Liver (tissue), 8 donors: ENCODE measurements at regions not wholly inside any gene's neighbourhood (a gene's known extent, or its start where the extent isn't known, plus 50 kb on each side); places are given as distances from the start of the nearest gene placed in this dataset.

ENCODE experiments used
- DNase-seq: peaks from one replicate; pipeline ENCODE4 v3.0.0-alpha.2; 2017; ENCODE audit warnings: low spot score
- H3K27ac ChIP-seq, 2 donors: one replicate each; pipeline ENCODE4 v1.7.0; 2013; ENCODE audit warnings: inconsistent platforms in 2 of 2, low read length in 2 of 2, control low read depth in 1 of 2, low read depth in 1 of 2, mild to moderate bottlenecking in 1 of 2
- H3K27me3 ChIP-seq, 4 donors: one replicate each; pipeline versions ENCODE4 v1.6.1 to v1.7.0; 2013; ENCODE audit warnings: low read length in 3 of 4, inconsistent platforms in 1 of 4, mild to moderate bottlenecking in 1 of 4, moderate library complexity in 1 of 4; ENCODE audit not compliant: control insufficient read depth in 4 of 4, insufficient read depth in 4 of 4
- H3K36me3 ChIP-seq, 4 donors: one replicate each; pipeline versions ENCODE4 v1.6.1 to v1.7.0; 2013; ENCODE audit warnings: low read length in 3 of 4, mild to moderate bottlenecking in 3 of 4, low read depth in 1 of 4, moderate library complexity in 1 of 4; ENCODE audit not compliant: control insufficient read depth in 4 of 4, insufficient read depth in 3 of 4
- H3K4me1 ChIP-seq, 4 donors: one replicate each; pipeline versions ENCODE4 v1.6.1 to v1.7.0; 2013; ENCODE audit warnings: low read length in 3 of 4, mild to moderate bottlenecking in 3 of 4, moderate library complexity in 1 of 4; ENCODE audit not compliant: control insufficient read depth in 4 of 4, insufficient read depth in 4 of 4
- H3K4me3 ChIP-seq, 3 donors: one replicate each; pipeline versions ENCODE4 v1.6.1 to v1.7.0; 2013; ENCODE audit warnings: low read length in 3 of 3, control low read depth in 1 of 3, low read depth in 1 of 3, mild to moderate bottlenecking in 1 of 3
- H3K9ac ChIP-seq, 2 donors: one replicate each; pipeline ENCODE4 v1.7.0; 2013; ENCODE audit warnings: low read length in 2 of 2, mild to moderate bottlenecking in 2 of 2, moderate library complexity in 2 of 2, control low read depth in 1 of 2, low read depth in 1 of 2
- H3K9me3 ChIP-seq, 4 donors: one replicate each; pipeline versions ENCODE4 v1.6.1 to v1.7.0; 2013; ENCODE audit warnings: low read length in 3 of 4; ENCODE audit not compliant: control insufficient read depth in 4 of 4
- EGR1 ChIP-seq, 2 donors: IDR thresholded peaks; 2 replicates each; pipeline ENCODE4 v1.6.1; 2016 to 2018; ENCODE audit warnings: antibody characterized with exemption in 2 of 2, low read depth in 2 of 2
- FOXA1 ChIP-seq: IDR thresholded peaks from 2 replicates; pipeline ENCODE4 v1.6.1; 2016; ENCODE audit warnings: antibody characterized with exemption
- FOXA2 ChIP-seq: IDR thresholded peaks from 2 replicates; pipeline ENCODE4 v1.6.1; 2016; ENCODE audit warnings: antibody characterized with exemption
- GABPA ChIP-seq, 2 donors: IDR thresholded peaks in 1 of 2; conservative IDR thresholded peaks in 1 of 2; 2 replicates each; pipeline ENCODE4 v1.6.1; 2016; ENCODE audit warnings: antibody characterized with exemption in 2 of 2, mild to moderate bottlenecking in 1 of 2, moderate library complexity in 1 of 2
- HNF4A ChIP-seq, 2 donors: conservative IDR thresholded peaks; 2 replicates each; pipeline ENCODE4 v1.6.1; 2016; ENCODE audit warnings: antibody characterized with exemption in 2 of 2, mild to moderate bottlenecking in 2 of 2
- HNF4G ChIP-seq: IDR thresholded peaks from 2 replicates; pipeline ENCODE4 v1.6.1; 2016; ENCODE audit warnings: antibody characterized with exemption
- JUND ChIP-seq, 2 donors: IDR thresholded peaks; 2 replicates each; pipeline ENCODE4 v1.6.1; 2016; ENCODE audit warnings: antibody characterized with exemption in 2 of 2
- NR2F2 ChIP-seq: IDR thresholded peaks from 2 replicates; pipeline ENCODE4 v1.6.1; 2016; ENCODE audit warnings: antibody characterized with exemption
- RAD21 ChIP-seq, 2 donors: IDR thresholded peaks; 2 replicates each; pipeline ENCODE4 v1.6.1; 2016; ENCODE audit warnings: antibody characterized with exemption in 2 of 2, mild to moderate bottlenecking in 2 of 2
- RXRA ChIP-seq, 2 donors: IDR thresholded peaks; 2 replicates each; pipeline ENCODE4 v1.6.1; 2017 to 2018; ENCODE audit warnings: antibody characterized with exemption in 2 of 2, mild to moderate bottlenecking in 1 of 2
- SP1 ChIP-seq: IDR thresholded peaks from 2 replicates; pipeline ENCODE4 v1.6.1; 2018; ENCODE audit warnings: antibody characterized with exemption, mild to moderate bottlenecking
- TAF1 ChIP-seq: conservative IDR thresholded peaks from 2 replicates; pipeline ENCODE4 v1.6.1; 2016; ENCODE audit warnings: antibody characterized with exemption, mild to moderate bottlenecking
- YY1 ChIP-seq: IDR thresholded peaks from 2 replicates; pipeline ENCODE4 v1.6.1; 2016; ENCODE audit warnings: antibody characterized with exemption, mild to moderate bottlenecking
- WGBS: extraction: QIAGEN DNeasy Blood & Tissue Kit; methylation state at CpG from one replicate; pipeline ENCODE4 v1.1.7; 2013; 5-methylcytosine and 5-hydroxymethylcytosine counted together
- TF ChIP-seq, protein P1 (sequence below): IDR thresholded peaks from 2 replicates; pipeline ENCODE4 v1.6.1; 2016; ENCODE audit warnings: antibody characterized with exemption
- TF ChIP-seq, protein P2 (sequence below): fragments of 150-350 bp; IDR thresholded peaks from 2 replicates; pipeline ENCODE4 v1.5.1; 2017; ENCODE audit warnings: improper control_type of control experiment, low read depth, low read length; ENCODE audit not compliant: missing input control
- TF ChIP-seq, protein P3 (sequence below): IDR thresholded peaks from 2 replicates; pipeline ENCODE4 v1.6.1; 2016; ENCODE audit warnings: antibody characterized with exemption
- TF ChIP-seq, protein P4 (sequence below): IDR thresholded peaks from 2 replicates; pipeline ENCODE4 v1.6.1; 2016; ENCODE audit warnings: antibody characterized with exemption, mild to moderate bottlenecking
- TF ChIP-seq, protein P5 (sequence below): IDR thresholded peaks from 2 replicates; pipeline ENCODE4 v1.6.1; 2016; ENCODE audit warnings: antibody characterized with exemption
- donor health status: healthy.
- donor health status: healthy.
- donor health status: healthy.
- donor health status: healthy.
- donor health status: healthy.

DNA sequence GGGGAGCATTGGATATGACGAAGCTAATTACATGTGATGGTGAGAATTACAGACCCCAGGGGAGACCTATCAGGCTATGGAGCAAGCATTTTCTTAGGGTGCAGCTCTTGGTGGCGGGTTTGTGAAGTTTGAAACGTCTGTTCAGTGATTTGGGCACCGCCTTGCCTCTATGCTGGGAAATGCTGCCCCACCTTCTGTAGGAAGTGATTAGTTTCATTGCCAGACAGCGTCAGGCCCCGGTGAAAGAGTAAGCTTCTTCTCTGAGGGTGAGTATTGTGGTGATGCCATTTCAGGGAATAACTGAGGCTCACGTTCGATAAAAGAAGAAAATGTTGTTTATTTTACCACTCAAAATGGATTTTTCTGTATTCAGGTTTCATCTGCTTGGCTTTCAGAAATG is 186.2 kb upstream of the CDH2 start:
- Histone ChIP-seq H3K27ac (no peak overlapping the region), H3K36me3 (no peaks in the 10 kb centered on the region), H3K4me1 (no peaks in the 10 kb centered on the region), H3K9ac (no peak overlapping the region), H3K9me3 (no peaks in the 10 kb centered on the region), H3K27me3 (no peaks in the 10 kb centered on the region), H3K4me3 (no peak overlapping the region)
- TF ChIP-seq HNF4A (conservative IDR thresholded peaks at IDR 0.05) (no peak), NR2F2 (no peak), FOXA2 (no peak), YY1 (no peak), HNF4G (no peak), FOXA1 (no peak), GABPA (IDR thresholded peaks at IDR 0.05 in 1 of 2, conservative IDR thresholded peaks at IDR 0.05 in 1 of 2) (no peak), RAD21 (IDR thresholded peaks at IDR 0.05) (no peak), EGR1 (IDR thresholded peaks at IDR 0.05; ENCODE audit: low read depth in 2 of 2) (no peak), TAF1 (no peak), SP1 (no peak), JUND (IDR thresholded peaks at IDR 0.05) (no peak), RXRA (IDR thresholded peaks at IDR 0.05) (no peak)
- TF ChIP-seq, protein P1, sequence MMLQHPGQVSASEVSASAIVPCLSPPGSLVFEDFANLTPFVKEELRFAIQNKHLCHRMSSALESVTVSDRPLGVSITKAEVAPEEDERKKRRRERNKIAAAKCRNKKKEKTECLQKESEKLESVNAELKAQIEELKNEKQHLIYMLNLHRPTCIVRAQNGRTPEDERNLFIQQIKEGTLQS: no peak
- TF ChIP-seq, protein P2, sequence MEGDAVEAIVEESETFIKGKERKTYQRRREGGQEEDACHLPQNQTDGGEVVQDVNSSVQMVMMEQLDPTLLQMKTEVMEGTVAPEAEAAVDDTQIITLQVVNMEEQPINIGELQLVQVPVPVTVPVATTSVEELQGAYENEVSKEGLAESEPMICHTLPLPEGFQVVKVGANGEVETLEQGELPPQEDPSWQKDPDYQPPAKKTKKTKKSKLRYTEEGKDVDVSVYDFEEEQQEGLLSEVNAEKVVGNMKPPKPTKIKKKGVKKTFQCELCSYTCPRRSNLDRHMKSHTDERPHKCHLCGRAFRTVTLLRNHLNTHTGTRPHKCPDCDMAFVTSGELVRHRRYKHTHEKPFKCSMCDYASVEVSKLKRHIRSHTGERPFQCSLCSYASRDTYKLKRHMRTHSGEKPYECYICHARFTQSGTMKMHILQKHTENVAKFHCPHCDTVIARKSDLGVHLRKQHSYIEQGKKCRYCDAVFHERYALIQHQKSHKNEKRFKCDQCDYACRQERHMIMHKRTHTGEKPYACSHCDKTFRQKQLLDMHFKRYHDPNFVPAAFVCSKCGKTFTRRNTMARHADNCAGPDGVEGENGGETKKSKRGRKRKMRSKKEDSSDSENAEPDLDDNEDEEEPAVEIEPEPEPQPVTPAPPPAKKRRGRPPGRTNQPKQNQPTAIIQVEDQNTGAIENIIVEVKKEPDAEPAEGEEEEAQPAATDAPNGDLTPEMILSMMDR: no peak
- TF ChIP-seq, protein P3, sequence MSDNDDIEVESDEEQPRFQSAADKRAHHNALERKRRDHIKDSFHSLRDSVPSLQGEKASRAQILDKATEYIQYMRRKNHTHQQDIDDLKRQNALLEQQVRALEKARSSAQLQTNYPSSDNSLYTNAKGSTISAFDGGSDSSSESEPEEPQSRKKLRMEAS: no peak
- TF ChIP-seq, protein P4, sequence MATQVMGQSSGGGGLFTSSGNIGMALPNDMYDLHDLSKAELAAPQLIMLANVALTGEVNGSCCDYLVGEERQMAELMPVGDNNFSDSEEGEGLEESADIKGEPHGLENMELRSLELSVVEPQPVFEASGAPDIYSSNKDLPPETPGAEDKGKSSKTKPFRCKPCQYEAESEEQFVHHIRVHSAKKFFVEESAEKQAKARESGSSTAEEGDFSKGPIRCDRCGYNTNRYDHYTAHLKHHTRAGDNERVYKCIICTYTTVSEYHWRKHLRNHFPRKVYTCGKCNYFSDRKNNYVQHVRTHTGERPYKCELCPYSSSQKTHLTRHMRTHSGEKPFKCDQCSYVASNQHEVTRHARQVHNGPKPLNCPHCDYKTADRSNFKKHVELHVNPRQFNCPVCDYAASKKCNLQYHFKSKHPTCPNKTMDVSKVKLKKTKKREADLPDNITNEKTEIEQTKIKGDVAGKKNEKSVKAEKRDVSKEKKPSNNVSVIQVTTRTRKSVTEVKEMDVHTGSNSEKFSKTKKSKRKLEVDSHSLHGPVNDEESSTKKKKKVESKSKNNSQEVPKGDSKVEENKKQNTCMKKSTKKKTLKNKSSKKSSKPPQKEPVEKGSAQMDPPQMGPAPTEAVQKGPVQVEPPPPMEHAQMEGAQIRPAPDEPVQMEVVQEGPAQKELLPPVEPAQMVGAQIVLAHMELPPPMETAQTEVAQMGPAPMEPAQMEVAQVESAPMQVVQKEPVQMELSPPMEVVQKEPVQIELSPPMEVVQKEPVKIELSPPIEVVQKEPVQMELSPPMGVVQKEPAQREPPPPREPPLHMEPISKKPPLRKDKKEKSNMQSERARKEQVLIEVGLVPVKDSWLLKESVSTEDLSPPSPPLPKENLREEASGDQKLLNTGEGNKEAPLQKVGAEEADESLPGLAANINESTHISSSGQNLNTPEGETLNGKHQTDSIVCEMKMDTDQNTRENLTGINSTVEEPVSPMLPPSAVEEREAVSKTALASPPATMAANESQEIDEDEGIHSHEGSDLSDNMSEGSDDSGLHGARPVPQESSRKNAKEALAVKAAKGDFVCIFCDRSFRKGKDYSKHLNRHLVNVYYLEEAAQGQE: no peak
- TF ChIP-seq, protein P5, sequence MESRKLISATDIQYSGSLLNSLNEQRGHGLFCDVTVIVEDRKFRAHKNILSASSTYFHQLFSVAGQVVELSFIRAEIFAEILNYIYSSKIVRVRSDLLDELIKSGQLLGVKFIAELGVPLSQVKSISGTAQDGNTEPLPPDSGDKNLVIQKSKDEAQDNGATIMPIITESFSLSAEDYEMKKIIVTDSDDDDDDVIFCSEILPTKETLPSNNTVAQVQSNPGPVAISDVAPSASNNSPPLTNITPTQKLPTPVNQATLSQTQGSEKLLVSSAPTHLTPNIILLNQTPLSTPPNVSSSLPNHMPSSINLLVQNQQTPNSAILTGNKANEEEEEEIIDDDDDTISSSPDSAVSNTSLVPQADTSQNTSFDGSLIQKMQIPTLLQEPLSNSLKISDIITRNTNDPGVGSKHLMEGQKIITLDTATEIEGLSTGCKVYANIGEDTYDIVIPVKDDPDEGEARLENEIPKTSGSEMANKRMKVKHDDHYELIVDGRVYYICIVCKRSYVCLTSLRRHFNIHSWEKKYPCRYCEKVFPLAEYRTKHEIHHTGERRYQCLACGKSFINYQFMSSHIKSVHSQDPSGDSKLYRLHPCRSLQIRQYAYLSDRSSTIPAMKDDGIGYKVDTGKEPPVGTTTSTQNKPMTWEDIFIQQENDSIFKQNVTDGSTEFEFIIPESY: no peak
- DNase-seq: no peak
- WGBS: 86% methylated on average over 8 of the region's 8 CpGs
